Fibroblast of lung (primary cell): ENCODE measurements at regions not wholly inside any gene's neighbourhood (a gene's known extent, or its start where the extent isn't known, plus 50 kb on each side); places are given as distances from the start of the nearest gene placed in this dataset.

ENCODE experiments used
- CTCF ChIP-seq, 2 donors: IDR thresholded peaks in 1 of 2; conservative IDR thresholded peaks in 1 of 2; 1 replicate in 1 of 2; 2 replicates in 1 of 2; pipeline ENCODE4 v1.5.1; 2011 to 2012; ENCODE audit warnings: low read length in 2 of 2, control low read depth in 1 of 2, inconsistent platforms in 1 of 2, low read depth in 1 of 2, mild to moderate bottlenecking in 1 of 2
- EZH2 ChIP-seq: IDR thresholded peaks from 2 replicates; pipeline ENCODE4 v1.5.1; 2012; ENCODE audit warnings: low read length, control low read depth, mild to moderate bottlenecking; ENCODE audit errors: missing control alignments

DNA sequence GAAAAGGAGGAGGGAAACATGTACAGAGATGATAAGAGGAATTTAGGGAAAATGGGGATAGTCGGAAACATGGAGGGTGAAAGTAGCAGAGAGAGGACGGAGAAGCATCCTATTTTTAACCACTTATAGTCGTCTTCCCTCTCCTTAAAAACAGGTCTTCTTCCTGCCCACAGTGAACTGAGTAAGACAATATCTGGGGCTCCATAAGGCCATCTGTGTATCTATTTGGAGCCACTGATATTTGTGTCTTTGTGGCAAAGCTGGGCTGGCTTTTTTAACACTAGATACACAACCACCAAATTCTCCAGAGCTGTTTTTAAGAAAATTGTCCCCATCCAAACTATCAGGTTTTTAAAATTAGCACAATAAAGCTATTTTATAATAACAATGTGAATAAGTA lies 109.5 kb upstream of the RAP1B start:
- no peak for TF ChIP-seq CTCF (conservative IDR thresholded peaks at IDR 0.05 in 1 of 2, IDR thresholded peaks at IDR 0.05 in 1 of 2; ENCODE audit: low read depth in 1 of 2, low read length in 2 of 2)
- no peak for TF ChIP-seq EZH2
